Pulmonary artery endothelial cell (primary cell): ENCODE measurements at regions not wholly inside any gene's neighbourhood (a gene's known extent, or its start where the extent isn't known, plus 50 kb on each side); places are given as distances from the start of the nearest gene placed in this dataset.

Experiments
- DNase-seq: peaks from one replicate; pipeline ENCODE4 v3.0.0-alpha.2; 2011; ENCODE audit warnings: low read depth, low spot score

DNA sequence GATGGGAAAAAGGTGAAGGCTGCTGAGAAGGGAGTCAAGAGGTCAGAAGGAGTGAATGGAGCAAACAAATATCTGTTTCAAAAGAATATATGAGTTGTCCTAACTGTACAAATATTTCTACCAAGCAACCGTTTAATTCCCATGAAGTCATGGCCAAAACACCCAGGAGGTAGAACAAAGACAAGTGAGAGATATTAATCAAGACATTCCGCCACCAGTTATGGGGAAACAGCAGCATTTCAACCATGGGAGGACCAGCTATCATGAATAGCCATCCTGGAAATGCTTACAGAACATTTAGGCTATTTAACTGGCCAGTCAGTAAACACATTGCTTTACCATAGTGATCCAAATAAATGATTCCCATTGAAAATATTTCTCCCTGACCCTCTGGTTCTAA is 396.3 kb downstream of the IRS1 start:
- no peak for DNase-seq

DNA sequence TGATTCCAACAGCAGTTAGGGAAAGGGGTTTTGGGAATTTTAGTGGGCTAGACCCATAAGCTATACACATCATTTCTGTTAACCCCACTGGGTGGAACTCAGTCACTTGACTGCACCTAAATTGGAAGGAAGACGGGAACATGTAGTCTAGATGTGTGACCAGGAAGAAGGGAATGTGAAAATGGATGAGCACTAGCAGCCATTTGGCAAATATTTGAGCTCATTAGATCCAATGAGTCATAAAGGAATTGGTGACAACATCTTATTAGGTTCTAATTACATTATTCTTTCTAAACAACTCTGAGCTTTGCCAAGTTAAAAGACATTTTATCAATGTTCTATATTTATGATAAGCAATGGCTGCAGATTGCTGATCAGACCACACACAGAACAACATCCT is 400.6 kb downstream of the IRS1 start:
- no peak for DNase-seq

DNA sequence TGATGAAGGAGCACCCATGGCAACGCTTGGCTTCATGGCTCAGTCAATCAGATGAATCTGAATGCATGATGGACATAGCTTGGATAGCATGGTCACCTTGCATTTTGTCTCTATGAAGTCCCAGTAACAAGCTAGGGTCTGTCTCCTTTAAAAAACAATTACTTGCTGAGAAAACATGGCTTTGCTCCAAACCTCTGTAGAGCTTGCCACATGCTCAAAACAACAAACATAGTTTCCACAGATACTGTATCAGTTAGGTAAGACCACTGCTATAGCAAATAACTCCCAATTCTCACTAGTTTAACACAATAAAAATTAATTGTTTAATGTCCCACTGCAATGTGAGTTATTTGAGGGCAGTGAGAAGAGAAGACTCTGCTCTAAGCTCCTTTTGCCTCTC is 401.0 kb downstream of the IRS1 start:
- no peak for DNase-seq

DNA sequence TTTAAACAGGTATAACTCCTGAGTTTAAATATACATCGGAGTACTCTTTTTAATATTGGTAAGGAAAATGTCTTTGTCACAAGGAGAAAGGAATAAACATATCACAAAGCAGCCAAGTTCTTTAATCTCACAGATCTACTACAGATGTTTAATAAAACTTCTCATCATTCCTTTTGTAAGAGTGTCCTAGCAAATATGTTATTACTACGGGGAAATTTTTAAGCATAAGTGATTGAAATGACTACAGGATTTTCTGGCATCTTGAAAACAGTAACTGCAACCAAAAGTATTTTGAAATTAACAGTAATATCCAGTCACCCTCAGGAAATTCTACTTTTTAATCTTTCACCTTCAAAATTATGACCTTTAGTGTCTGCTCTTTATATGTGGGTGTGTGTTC is 403.1 kb downstream of the IRS1 start:
- no peak for DNase-seq

DNA sequence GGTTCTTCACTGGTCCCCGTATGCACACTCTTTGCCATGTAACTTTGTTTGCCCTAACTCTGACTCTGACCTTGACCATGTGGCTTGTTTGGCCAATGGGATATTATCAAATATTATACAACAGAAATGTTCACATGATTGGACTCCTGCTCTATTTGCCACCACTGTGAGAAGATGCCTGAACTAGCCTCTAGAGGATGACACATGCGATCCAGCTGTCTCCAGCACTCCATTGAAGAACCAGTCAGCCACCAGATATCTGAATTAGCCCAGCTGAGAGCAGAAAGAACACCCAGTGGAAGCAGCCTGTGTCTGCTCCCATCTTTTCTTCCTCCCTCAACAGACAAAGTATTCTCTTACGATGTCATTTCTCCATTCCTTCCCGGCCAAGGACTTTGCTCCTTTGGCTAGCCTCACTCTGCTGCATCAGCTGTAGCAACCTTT is 412.1 kb downstream of the IRS1 start:
- no peak for DNase-seq

DNA sequence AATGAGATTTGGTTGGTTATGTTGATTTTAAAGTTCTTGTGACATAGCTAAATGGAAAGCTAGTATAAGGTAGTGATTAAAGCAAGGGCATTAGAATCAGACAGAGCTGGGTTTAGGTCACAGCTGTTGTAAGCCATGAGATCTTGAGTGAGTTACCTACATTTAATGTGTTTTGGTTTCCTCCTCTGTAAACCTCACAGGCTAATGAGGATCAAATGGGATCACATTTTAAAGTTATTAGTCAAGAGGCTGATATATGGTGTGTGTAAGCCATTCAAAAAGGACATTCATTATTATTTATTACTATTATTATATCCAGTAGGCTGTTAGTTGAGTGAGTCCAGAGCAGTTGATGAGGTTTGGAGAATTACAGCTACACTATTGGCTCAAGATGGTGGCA is 416.2 kb downstream of the IRS1 start:
- DNase-seq: no peak

DNA sequence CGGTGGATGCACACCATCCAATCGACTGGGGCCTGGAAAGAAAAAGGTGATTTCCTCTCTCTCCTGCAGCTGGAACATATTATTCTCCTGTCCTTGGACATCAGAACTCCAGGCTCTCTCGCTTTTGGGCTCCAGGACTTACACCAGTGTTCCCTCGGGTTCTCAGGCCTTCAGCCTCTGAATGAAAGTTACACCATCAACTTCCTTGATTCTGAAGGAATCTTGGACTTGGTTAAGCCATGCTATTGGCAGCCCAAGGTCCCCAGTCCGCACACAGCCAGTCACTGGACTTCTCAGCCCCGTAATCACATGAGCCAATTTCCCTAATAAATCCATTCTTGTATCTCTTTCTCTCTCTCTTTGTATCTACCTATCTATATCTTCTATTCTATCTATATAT is 418.9 kb downstream of the IRS1 start:
- no peak for DNase-seq

DNA sequence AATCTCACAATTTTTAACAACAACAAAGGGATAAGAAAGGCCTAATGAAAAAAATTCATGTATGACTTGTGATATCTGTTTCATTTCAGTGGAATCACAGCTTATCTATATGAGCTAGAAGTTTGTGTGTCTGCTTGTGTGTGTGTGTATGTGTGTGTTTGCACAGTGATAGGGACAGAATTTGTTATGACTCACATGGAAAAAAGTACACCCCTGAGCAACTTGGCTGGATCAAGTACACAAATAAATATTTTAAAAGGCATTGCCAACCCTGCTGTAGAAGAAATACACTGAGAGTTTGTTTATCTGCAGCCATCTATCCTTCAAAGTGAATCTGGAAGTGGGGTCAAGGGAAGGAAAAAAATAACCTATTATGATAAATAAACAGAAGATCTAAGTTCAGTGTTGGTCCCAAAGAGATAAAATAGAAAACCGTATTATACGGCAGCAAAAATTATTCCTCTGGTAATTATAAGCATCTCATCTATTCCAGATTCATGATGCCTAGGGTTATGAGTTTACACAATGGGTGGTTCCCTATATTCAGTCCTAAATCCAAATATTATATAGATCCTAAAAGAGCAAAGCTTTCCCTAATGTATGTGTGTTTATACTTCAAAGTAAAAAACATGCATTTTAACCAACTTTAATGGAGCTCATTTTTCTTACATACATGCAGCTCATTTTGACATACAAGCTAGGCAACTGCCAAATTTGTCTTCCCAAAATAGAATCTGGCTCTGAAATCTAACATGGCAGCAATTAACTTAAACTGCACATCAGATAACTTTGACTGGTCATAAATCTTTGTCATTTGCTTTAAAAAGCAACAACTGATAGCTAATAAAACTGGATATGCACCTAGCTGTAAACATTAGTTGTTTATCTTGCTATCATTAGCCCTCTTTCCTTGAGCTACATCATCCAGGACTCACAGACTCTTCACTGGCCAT is 420.6 kb downstream of the IRS1 start:
- no peak for DNase-seq

DNA sequence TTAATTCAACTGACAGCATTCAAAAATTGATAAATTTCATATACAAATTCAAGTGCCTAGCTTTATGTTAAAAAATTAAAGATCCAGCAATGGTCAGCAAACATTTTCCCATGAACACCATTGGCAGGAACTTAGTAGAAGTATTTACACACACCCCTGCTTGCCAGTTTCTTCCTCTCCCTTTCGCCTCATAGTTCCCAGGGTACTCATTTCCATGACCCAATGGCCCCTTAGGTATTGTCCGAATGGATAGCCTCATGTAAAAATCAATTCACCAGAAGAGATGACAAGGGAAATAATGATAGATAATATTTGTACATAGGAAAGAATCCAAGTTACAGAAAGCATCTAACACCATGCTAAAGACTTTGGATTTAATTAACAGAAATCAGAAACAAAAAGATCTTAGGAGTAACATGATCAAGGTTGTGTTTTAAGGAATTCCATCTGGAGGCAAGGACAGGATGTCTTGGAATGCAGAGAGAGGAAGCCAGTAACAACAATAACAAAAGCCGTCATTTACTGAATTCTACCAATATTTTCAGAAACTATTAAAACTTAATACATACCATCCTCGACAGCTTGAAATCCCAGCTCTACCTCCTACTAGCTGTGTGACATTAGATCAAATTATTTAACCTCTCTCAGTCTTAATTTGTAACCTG is 423.0 kb downstream of the IRS1 start:
- DNase-seq: no peak

DNA sequence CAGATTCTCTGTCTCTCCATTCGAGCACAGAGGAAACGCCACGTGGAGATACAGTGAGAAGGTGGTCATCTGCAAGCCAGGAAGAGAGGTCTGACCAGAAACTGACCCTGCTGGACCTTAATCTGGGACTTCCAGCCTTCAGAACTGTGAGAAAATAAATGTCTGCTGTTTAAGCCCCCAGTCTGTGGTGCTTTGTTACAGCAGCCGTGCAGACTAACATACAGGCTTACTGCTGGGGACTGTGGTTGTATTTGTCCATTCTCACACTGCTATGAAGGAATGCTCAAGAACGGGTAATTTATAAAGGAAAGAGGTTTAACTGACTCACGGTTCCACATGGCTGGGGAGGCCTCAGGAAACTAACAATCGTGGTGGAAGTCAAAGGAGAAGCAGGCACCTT is 432.7 kb downstream of the IRS1 start:
- no peak for DNase-seq

DNA sequence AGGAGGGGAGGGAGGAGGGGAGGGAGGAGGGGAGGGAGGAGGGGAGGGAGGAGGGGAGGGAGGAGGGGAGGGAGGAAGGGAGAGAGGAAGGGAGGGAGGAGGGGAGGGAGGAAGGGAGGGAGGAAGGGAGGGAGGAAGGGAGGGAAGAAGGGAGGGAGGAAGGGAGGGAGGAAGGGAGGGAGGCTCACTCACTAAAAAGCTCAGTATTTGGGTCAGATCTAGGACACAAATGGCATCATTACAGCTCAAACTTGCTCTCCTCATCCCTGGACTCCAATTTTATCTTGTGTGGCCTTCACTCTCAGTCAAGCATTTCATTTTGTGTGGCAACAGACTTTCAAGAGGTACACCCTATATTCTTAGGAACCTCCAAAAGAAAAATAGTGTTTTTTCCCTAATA is 435.4 kb downstream of the IRS1 start:
- no peak for DNase-seq

DNA sequence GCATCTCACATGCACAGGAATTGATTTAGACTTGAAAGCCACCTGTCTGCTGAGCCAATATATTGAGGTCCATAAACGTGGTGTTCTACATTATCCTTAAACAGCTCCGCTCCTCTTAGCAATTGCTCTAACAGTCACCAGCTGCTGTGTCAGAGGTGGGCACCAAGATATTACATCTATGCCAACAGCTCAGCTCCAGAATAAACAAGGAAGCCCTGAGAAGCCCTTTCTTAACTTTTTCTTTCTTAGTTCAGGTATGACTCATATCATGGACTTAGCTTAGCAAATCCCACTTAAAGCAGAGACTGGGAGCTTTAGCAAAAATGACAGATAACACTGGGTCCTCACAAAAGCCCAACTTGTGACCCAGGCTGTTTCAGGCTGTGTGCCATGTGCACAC is 436.6 kb downstream of the IRS1 start:
- DNase-seq: no peak

DNA sequence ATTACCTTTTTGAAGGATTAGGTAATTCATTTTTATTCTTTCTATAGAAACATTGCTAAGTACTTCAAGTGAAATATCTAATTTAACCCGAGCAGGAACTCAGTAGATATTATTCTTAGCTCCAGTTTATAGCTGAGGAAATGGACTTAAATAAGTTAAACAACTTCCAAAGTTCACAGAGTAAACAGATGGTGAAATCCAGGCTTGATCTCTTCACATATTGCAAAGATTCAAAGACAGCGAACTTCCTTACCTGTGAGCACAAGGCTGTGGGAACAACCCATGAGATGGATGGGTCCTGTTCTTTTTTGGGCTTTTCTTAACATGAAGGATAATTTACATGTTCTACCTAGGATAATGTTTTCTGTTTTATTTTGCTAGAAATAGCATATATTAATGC is 439.0 kb downstream of the IRS1 start:
- no peak for DNase-seq

DNA sequence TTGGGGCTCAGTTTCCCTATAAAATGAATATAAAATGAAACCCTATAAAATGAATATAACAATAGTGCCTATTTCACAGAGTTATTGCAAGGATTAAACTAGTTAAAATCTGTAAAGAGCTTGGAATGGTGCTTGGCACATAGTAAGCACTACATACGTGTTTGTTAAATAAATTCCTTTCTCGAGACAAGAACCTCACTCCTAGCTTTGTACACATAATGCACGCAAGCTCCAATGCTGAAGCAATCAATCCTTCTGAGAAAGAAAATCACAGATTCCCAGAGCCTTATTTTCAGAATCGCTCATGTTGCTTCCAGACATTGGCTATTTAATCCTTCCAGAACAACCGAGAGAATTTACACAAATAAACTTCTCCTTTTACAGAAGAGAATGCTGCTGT is 440.9 kb downstream of the IRS1 start:
- no peak for DNase-seq

DNA sequence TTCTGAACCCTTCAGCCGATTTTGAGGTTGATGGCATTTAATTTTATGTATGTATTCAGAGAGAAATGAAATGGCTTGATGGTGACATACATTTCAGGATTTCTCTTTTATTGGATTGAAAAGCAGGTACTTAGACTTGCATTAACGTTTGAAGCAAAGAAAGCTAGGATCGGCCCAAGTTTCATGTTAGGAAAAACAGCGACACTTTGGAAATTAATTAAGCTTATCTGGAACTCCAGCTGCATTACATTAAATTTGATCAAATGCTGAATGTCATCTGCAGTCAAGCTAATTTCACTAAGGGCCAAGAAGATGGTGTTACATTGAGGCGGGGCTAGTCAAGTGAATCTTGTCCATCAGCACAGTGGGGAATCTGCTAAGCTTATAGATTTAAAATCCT is 441.8 kb downstream of the IRS1 start:
- DNase-seq: no peak

DNA sequence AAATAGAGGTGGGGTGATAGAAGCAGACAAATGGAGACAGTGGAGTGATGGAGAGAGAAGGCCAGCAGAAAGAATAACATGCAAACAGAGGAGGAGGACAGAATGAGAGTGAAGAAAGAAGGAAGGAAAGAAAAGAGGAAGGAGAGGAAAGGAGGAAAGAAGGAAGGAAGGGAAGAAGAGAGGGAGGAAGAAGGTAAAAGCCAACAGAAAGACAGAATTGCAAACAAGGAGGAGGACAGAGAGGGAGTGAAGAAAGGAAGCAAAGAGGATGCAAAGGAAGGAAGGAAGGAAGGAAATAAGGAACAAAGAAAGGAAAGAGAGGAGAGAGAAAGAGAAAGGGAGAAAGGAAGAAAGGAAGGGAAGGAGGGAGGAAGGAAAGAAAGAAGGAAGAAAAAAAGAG is 444.0 kb downstream of the IRS1 start:
- no peak for DNase-seq

DNA sequence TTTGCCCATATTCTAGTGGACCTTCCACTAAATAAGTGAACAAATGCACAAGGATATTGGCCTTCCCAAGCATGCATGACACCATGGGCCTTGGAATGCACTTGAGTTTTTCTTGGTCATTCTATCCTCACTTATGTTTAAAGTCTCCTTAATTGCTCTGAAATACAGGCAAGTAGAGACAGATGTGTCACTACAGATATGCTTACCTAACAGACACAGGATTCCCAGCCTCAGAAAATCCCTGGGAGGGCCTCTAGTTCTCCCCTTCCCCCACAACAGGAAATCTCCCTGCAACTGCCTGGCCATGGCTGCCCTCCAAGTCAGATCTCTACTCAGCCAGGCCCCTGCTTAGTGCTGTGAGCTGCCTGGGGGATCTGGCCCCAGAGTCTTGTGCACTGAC is 445.2 kb downstream of the IRS1 start:
- no peak for DNase-seq

DNA sequence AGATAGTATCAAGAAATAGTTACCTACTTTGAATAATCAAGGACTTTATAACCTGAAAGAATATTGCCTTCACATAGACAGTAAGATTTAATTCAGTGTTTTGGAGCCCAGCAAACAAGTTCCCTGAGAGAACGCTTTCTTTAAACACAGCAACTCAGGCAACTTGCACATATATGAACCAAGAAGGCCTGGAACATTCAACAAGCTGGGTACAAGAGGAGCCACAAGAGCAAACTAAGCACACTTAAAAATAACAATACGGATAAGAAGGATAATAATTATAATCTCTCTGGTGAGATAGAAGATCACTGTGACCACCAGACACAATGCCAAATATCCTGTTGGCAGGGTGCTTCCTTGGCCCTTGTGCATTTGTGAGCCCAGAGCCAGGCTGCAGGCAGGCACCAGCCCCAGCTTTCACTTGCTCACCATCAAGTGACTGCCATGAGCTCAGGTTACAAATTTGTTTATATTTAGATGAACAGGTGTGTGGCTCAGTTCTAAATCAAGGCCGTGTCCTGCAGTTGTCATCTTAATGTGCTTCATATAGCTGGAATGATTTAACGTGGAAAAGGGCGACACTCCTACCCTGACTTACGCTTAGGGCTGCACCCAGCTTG is 446.6 kb downstream of the IRS1 start:
- no peak for DNase-seq

DNA sequence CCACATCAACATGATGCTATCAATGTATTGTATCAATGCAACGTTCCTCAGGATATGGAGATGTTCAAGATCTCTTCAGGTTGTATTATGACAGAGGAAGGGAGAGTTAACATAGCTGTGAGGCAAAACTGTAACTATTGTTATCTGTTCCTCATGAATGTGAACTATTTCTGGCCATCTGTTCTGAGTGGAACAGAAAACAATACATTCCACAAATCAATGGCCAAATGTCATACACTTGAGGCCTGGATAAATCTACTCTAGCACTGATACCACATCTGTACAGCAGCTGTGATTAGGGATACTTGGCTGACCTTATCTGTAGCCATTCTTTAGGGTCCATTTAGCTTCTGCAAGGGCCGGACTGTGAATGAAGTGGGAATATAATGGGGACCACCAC is 447.9 kb downstream of the IRS1 start:
- DNase-seq: no peak

DNA sequence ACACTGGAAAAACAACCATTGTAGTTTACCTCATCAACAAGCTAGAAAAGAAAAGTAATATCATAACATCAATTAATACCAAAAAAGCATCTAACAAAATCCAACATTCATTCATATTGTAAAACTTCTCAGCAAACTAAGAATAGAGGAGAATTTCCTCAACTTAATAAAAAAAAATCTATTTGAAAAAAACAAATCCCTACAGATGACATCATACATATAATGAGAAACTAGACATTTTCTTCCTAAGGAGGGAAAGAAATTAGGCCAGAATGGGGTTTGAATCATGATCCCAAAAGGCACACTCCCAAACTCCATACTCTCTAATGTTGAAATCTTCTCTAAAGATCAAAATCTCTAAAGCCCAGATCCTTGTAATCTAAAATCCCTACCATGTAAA is 460.0 kb downstream of the IRS1 start:
- DNase-seq: no peak

DNA sequence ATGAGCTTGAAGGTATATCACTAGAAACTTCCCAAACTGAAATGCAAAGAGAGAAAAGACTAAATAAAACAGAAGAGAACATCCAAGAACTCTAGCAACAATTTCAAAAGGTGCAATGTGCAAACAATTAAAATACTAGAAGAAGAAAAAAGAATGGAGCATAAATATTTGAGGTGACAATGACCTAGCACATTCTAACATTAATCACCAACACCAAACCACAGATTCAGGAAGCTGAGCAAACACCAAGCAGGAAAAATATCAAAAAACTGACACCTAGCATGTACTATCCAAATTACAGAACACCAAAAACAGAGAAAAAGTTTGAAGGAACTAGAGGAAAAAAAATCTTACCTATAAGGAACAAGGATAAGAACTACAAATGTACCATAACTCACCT is 460.8 kb downstream of the IRS1 start:
- DNase-seq: no peak

DNA sequence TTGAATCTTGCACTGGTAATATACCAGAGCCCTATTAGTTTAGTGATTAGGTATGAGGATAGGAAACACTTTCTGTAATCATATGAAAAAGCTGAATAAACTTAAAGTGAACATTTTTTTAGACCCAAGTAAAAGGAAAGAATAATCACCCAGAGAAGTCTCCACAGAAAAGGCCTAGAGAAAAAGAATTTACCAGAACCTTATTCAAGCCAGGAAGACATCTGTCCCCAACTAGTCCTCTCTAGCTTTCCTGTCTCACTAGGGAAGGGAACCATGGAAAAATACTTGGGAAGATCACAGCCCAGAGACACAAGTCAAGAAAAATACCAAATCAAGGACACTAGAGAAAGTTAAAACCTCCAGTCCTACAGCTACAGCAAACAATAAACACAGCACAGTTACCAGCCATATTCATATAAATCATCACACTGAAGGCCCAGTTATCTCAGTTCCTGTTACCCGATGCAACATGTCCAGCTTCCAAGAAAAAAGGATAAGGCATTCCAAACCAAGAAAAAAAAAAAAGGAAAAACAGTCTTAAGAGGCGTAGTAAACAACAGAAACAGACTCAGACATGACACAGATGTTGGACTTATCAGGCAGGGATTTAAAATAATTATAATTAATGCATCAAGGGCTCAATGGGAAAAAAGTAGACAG is 461.5 kb downstream of the IRS1 start:
- no peak for DNase-seq
